ENCODE measurements at regions not wholly inside any gene's neighbourhood (a gene's known extent, or its start where the extent isn't known, plus 50 kb on each side); places are given as distances from the start of the nearest gene placed in this dataset.

DNA sequence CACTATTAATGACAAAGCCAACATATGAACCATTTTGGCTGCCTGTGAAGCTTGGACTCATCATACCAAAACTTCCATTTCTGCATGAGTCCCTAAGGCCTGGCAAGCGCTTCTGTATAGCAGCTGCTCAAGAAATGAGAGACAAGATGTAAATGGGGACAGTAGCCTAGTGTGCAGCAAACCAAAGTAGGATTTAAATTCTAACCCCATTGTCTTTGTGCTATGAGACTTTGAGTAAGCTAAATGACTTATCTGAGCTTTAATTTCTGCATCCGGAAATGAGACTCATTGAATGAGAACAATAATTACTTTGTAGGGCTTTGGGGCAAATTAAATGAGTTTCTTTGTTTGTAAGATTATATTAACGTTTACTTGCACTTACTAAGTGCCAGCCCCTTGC lies 536.4 kb upstream of the CDH7 start:
- no peak for TF ChIP-seq POLR2A (IDR thresholded peaks at IDR 0.05; ENCODE audit: low read depth)
- TF ChIP-seq EP300 (IDR thresholded peaks at IDR 0.05) = no peak
- TF ChIP-seq POLR2AphosphoS5 (IDR thresholded peaks at IDR 0.05) = no peak
- TF ChIP-seq, protein P1, sequence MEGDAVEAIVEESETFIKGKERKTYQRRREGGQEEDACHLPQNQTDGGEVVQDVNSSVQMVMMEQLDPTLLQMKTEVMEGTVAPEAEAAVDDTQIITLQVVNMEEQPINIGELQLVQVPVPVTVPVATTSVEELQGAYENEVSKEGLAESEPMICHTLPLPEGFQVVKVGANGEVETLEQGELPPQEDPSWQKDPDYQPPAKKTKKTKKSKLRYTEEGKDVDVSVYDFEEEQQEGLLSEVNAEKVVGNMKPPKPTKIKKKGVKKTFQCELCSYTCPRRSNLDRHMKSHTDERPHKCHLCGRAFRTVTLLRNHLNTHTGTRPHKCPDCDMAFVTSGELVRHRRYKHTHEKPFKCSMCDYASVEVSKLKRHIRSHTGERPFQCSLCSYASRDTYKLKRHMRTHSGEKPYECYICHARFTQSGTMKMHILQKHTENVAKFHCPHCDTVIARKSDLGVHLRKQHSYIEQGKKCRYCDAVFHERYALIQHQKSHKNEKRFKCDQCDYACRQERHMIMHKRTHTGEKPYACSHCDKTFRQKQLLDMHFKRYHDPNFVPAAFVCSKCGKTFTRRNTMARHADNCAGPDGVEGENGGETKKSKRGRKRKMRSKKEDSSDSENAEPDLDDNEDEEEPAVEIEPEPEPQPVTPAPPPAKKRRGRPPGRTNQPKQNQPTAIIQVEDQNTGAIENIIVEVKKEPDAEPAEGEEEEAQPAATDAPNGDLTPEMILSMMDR (IDR thresholded peaks at IDR 0.05) = no peak

Measured in esophagus muscularis mucosa (tissue), 4 donors.